SJSA1 (cell line): ENCODE measurements at regions not wholly inside any gene's neighbourhood (a gene's known extent, or its start where the extent isn't known, plus 50 kb on each side); places are given as distances from the start of the nearest gene placed in this dataset.
"Not testable (repeated sequence)": the region's sequence is repeated elsewhere in the genome, so short reads cannot be mapped to it uniquely, and the experiment has no call there.

Experiments used
- DNase-seq, 2 experiments: peaks; one replicate each; pipeline ENCODE4 v3.0.0-alpha.2; 2015 to 2020; ENCODE audit warnings: low spot score in 2 of 2, low read depth in 1 of 2
- H3K27ac ChIP-seq: fragments of 250-450 bp; sonication (Bioruptor Pico); 2 replicates; pipeline ENCODE4 v1.5.1; 2020; ENCODE audit warnings: mild to moderate bottlenecking, moderate library complexity
- H3K27me3 ChIP-seq: fragments of 250-450 bp; sonication (Bioruptor Pico); replicated peaks from 2 replicates; pipeline ENCODE4 v1.5.1; 2020; ENCODE audit warnings: mild to moderate bottlenecking, moderate library complexity
- H3K36me3 ChIP-seq: fragments of 250-450 bp; sonication (Bioruptor Pico); 2 replicates; pipeline ENCODE4 v1.5.1; 2020; ENCODE audit warnings: mild to moderate bottlenecking
- H3K4me1 ChIP-seq: fragments of 250-450 bp; sonication (Bioruptor Pico); replicated peaks from 2 replicates; pipeline ENCODE4 v1.6.1; 2021; ENCODE audit warnings: mild to moderate bottlenecking
- H3K4me3 ChIP-seq: fragments of 250-450 bp; sonication (Bioruptor Pico); 2 replicates; pipeline ENCODE4 v1.5.1; 2020; ENCODE audit warnings: mild to moderate bottlenecking
- H3K9me3 ChIP-seq: fragments of 250-450 bp; sonication (Bioruptor Pico); replicated peaks from 2 replicates; pipeline ENCODE4 v1.5.1; 2020; ENCODE audit warnings: mild to moderate bottlenecking

GRCh38 chr22:25281675-25282345 lies 62.4 kb downstream of the CRYBB2 start:
- no peaks in the 10 kb centered on the region for H3K9me3 ChIP-seq
- H3K4me3 ChIP-seq = no peak overlapping the region
- H3K4me1 ChIP-seq = peaks cover 5% of the 10 kb centered on the region; the same call in 1 of the 2 replicates
- no peak for DNase-seq
- no peak overlapping the region for H3K27ac ChIP-seq
- peaks cover 46% of the 10 kb centered on the region for H3K27me3 ChIP-seq
- no peaks in the 10 kb centered on the region for H3K36me3 ChIP-seq

GRCh38 chr22:25282346-25282670 lies 62.9 kb downstream of the CRYBB2 start:
- Histone ChIP-seq H3K27me3 (peaks cover 47% of the 10 kb centered on the region), H3K9me3 (no peaks in the 10 kb centered on the region), H3K27ac (no peak overlapping the region), H3K4me1 (peaks cover 5% of the 10 kb centered on the region; the same call in 1 of the 2 replicates), H3K36me3 (no peaks in the 10 kb centered on the region), H3K4me3 (no peak overlapping the region)
- DNase-seq = no peak

GRCh38 chr22:25282671-25283561 lies 63.5 kb downstream of the CRYBB2 start:
- peaks cover 47% of the 10 kb centered on the region for H3K27me3 ChIP-seq

GRCh38 chr22:25288481-25288880 lies 69.0 kb downstream of the CRYBB2 start:
- not testable (repeated sequence) for H3K27ac ChIP-seq, H3K4me1 ChIP-seq, H3K4me3 ChIP-seq, H3K36me3 ChIP-seq, DNase-seq, H3K9me3 ChIP-seq
- peaks cover 21% of the 10 kb centered on the region for H3K27me3 ChIP-seq

More at GRCh38 chr22:25282671-25283561, 63.5 kb downstream of the CRYBB2 start:
- Histone ChIP-seq H3K4me3 (no peak overlapping the region), H3K27ac (no peak overlapping the region), H3K36me3 (no peaks in the 10 kb centered on the region), H3K4me1 (peaks cover 5% of the 10 kb centered on the region; the same call in 1 of the 2 replicates), H3K9me3 (no peaks in the 10 kb centered on the region)
- no peak for DNase-seq

- H3K36me3 ChIP-seq, H3K4me1 ChIP-seq, H3K4me3 ChIP-seq, DNase-seq, H3K27ac ChIP-seq, H3K9me3 ChIP-seq: not testable (repeated sequence)
- peaks cover 37% of the 10 kb centered on the region for H3K27me3 ChIP-seq
Measured at GRCh38 chr22:25301912-25302311, 82.5 kb downstream of the CRYBB2 start.

- not testable (repeated sequence) for H3K4me3 ChIP-seq, DNase-seq, H3K9me3 ChIP-seq, H3K27ac ChIP-seq, H3K4me1 ChIP-seq, H3K36me3 ChIP-seq
- peaks cover 16% of the 10 kb centered on the region for H3K27me3 ChIP-seq
Measured at GRCh38 chr22:25309586-25309985, 90.1 kb downstream of the CRYBB2 start.

- not testable (repeated sequence) for H3K4me3 ChIP-seq, DNase-seq, H3K9me3 ChIP-seq, H3K4me1 ChIP-seq, H3K36me3 ChIP-seq, H3K27ac ChIP-seq
- H3K27me3 ChIP-seq = peaks cover 12% of the 10 kb centered on the region
Measured at GRCh38 chr22:25311924-25312323, 92.5 kb downstream of the CRYBB2 start.

- H3K27me3 ChIP-seq = peaks cover 7% of the 10 kb centered on the region; the same call in 1 of the 2 replicates
- DNase-seq = peak in 1 of 2 experiments; percentile 32
- no peaks in the 10 kb centered on the region for H3K36me3 ChIP-seq
- no peaks in the 10 kb centered on the region for H3K9me3 ChIP-seq
- H3K4me1 ChIP-seq = no peaks in the 10 kb centered on the region
- no peak overlapping the region for H3K27ac ChIP-seq
- no peak overlapping the region for H3K4me3 ChIP-seq
Measured at GRCh38 chr22:25318081-25318823, 98.8 kb downstream of the CRYBB2 start.

GRCh38 chr22:25327018-25327755 lies 107.7 kb downstream of the CRYBB2 start:
- peaks cover 20% of the 10 kb centered on the region for H3K27me3 ChIP-seq
- H3K27ac ChIP-seq = no peak overlapping the region
- no peak for DNase-seq
- no peaks in the 10 kb centered on the region for H3K36me3 ChIP-seq
- H3K4me3 ChIP-seq = no peak overlapping the region
- no peaks in the 10 kb centered on the region for H3K9me3 ChIP-seq
- no peaks in the 10 kb centered on the region for H3K4me1 ChIP-seq

- H3K4me3 ChIP-seq = no peak overlapping the region
- no peak overlapping the region for H3K27ac ChIP-seq
- no peaks in the 10 kb centered on the region for H3K36me3 ChIP-seq
- H3K27me3 ChIP-seq = 0 out of 2 replicates have a peak, but pooled peaks cover 9% of the 10 kb centered on the region
- no peaks in the 10 kb centered on the region for H3K9me3 ChIP-seq
- DNase-seq = peak in 1 of 2 experiments; percentile 26
- no peaks in the 10 kb centered on the region for H3K4me1 ChIP-seq
Measured at GRCh38 chr22:25331050-25331449, 111.6 kb downstream of the CRYBB2 start.

GRCh38 chr22:25331911-25332310 lies 112.5 kb downstream of the CRYBB2 start:
- H3K9me3 ChIP-seq, DNase-seq, H3K4me3 ChIP-seq, H3K27me3 ChIP-seq, H3K36me3 ChIP-seq, H3K4me1 ChIP-seq, H3K27ac ChIP-seq: not testable (repeated sequence)

GRCh38 chr22:25332386-25332785 lies 112.9 kb downstream of the CRYBB2 start:
- Histone ChIP-seq H3K9me3 (no peaks in the 10 kb centered on the region), H3K4me1 (no peaks in the 10 kb centered on the region), H3K36me3 (no peaks in the 10 kb centered on the region), H3K4me3 (no peak overlapping the region), H3K27ac (no peak overlapping the region), H3K27me3 (0 out of 2 replicates have a peak, but pooled peaks cover 8% of the 10 kb centered on the region)
- peak in 1 of 2 experiments; percentile 38 for DNase-seq

GRCh38 chr22:25334162-25334490 lies 114.7 kb downstream of the CRYBB2 start:
- H3K4me1 ChIP-seq = no peaks in the 10 kb centered on the region
- DNase-seq = peak in 1 of 2 experiments; percentile 44
- no peak overlapping the region for H3K4me3 ChIP-seq
- H3K27ac ChIP-seq = no peak overlapping the region
- no peaks in the 10 kb centered on the region for H3K36me3 ChIP-seq
- no peaks in the 10 kb centered on the region for H3K27me3 ChIP-seq
- H3K9me3 ChIP-seq = no peaks in the 10 kb centered on the region
